ENCODE measurements at regions not wholly inside any gene's neighbourhood (a gene's known extent, or its start where the extent isn't known, plus 50 kb on each side); places are given as distances from the start of the nearest gene placed in this dataset.
"Not testable (repeated sequence)": the region's sequence is repeated elsewhere in the genome, so short reads cannot be mapped to it uniquely, and the experiment has no call there.

DNA sequence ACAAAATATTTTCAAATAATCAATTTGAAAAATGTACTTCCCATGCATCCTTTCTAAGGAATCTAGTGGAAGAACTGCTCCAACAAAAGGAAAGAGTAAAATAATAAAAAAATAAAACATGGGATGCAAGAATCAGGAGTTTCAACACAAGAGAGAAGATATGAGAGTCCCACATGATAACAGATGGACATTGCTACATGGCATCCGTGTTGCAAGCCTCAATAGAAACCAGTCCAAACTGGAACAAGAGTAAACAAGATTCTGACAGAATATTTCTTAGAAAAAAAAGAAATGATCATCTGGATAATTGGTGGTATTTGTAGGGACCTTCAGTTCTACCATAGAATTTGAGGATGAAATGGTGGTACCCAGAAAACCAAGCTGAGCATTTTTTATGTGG lies 186.8 kb downstream of the FRK start:
- TF ChIP-seq MYC (IDR thresholded peaks at IDR 0.05; ENCODE audit: low read depth, low read length) (no peak), POLR2A (IDR thresholded peaks at IDR 0.05; ENCODE audit: extremely low read depth, insufficient read length) (no peak)
- TF ChIP-seq, protein P1, sequence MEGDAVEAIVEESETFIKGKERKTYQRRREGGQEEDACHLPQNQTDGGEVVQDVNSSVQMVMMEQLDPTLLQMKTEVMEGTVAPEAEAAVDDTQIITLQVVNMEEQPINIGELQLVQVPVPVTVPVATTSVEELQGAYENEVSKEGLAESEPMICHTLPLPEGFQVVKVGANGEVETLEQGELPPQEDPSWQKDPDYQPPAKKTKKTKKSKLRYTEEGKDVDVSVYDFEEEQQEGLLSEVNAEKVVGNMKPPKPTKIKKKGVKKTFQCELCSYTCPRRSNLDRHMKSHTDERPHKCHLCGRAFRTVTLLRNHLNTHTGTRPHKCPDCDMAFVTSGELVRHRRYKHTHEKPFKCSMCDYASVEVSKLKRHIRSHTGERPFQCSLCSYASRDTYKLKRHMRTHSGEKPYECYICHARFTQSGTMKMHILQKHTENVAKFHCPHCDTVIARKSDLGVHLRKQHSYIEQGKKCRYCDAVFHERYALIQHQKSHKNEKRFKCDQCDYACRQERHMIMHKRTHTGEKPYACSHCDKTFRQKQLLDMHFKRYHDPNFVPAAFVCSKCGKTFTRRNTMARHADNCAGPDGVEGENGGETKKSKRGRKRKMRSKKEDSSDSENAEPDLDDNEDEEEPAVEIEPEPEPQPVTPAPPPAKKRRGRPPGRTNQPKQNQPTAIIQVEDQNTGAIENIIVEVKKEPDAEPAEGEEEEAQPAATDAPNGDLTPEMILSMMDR (IDR thresholded peaks at IDR 0.05; ENCODE audit: low read depth, low read length), result no peak
- TF ChIP-seq, protein P2, sequence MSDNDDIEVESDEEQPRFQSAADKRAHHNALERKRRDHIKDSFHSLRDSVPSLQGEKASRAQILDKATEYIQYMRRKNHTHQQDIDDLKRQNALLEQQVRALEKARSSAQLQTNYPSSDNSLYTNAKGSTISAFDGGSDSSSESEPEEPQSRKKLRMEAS (IDR thresholded peaks at IDR 0.05; ENCODE audit: low read depth, low read length), result no peak
- DNase-seq (ENCODE audit: low read depth), result no peak
- no peak overlapping the region for H3K4me3 ChIP-seq (ENCODE audit: low read depth, low read length)

DNA sequence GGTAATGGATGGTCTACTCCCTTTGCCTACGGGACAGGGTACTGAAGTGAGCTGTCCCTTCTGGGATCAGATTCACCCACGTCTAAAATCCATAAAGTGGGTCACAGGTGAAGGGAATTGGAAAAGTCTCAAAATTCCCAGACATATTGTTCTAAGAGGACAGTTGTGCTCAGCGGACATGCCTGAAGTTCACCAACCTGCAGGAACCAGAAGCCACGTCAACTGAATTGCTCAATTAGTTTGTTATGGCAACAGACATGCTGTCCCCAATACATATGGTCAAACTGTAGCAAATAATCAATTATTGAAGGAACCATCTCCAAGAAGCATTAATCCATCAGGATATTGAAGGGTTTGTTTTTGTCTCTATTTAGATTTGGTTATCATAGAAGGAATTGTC lies 190.2 kb downstream of the FRK start:
- TF ChIP-seq POLR2A (IDR thresholded peaks at IDR 0.05; ENCODE audit: extremely low read depth, insufficient read length), result no peak
- TF ChIP-seq, protein P1 (IDR thresholded peaks at IDR 0.05; ENCODE audit: low read depth, low read length), result no peak
- TF ChIP-seq, protein P2 (IDR thresholded peaks at IDR 0.05; ENCODE audit: low read depth, low read length), result no peak
- no peak for TF ChIP-seq MYC (IDR thresholded peaks at IDR 0.05; ENCODE audit: low read depth, low read length)
- no peak overlapping the region for H3K4me3 ChIP-seq (ENCODE audit: low read depth, low read length)
- DNase-seq (ENCODE audit: low read depth), result no peak

DNA sequence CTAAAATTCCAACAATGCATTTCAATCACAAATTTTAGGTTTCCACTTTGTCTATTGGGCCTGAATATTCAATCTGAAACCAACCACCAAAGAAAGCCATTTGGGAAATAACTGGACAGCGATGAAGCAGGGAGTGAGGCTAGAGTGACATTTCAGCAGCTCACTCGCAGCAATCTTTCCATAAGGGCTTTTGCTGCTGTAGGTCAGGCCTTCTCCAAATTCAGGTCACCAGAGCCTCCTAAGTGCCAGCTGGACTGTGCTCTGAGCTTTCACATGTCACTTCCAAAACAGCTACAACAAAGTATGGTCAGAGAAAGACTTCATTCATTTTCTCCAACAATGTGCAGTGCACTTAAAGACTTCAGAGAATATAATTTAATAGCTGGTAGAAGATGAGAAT lies 194.8 kb downstream of the FRK start:
- TF ChIP-seq MYC (IDR thresholded peaks at IDR 0.05; ENCODE audit: low read depth, low read length) (no peak), POLR2A (IDR thresholded peaks at IDR 0.05; ENCODE audit: extremely low read depth, insufficient read length) (no peak)
- TF ChIP-seq, protein P2 (IDR thresholded peaks at IDR 0.05; ENCODE audit: low read depth, low read length), result no peak
- TF ChIP-seq, protein P1 (IDR thresholded peaks at IDR 0.05; ENCODE audit: low read depth, low read length), result no peak
- H3K4me3 ChIP-seq (ENCODE audit: low read depth, low read length), result no peak overlapping the region
- no peak for DNase-seq (ENCODE audit: low read depth)

DNA sequence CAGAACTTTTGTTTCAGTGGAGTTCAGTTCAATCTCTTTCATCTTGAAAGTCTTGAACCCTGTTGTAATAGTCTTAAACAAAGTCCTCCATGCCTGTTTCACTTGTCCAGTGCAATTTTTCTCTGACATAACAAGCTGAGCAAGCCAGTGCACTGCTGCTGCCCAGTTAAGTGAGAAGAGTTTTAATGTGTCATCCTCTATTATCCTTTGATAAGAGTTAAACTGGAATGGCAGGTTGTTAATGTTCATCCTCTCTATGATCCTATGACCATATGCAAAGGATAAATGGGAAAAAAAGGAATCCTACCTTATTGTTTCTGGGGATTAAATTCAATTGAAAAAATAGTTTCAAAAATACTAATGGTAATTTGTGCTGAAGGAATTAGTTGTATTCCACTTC lies 197.5 kb downstream of the FRK start:
- no peak for DNase-seq (ENCODE audit: low read depth)
- no peak overlapping the region for H3K4me3 ChIP-seq (ENCODE audit: low read depth, low read length)
- TF ChIP-seq, protein P1 (IDR thresholded peaks at IDR 0.05; ENCODE audit: low read depth, low read length), result no peak
- TF ChIP-seq POLR2A (IDR thresholded peaks at IDR 0.05; ENCODE audit: extremely low read depth, insufficient read length) (no peak), MYC (IDR thresholded peaks at IDR 0.05; ENCODE audit: low read depth, low read length) (no peak)
- TF ChIP-seq, protein P2 (IDR thresholded peaks at IDR 0.05; ENCODE audit: low read depth, low read length), result no peak

DNA sequence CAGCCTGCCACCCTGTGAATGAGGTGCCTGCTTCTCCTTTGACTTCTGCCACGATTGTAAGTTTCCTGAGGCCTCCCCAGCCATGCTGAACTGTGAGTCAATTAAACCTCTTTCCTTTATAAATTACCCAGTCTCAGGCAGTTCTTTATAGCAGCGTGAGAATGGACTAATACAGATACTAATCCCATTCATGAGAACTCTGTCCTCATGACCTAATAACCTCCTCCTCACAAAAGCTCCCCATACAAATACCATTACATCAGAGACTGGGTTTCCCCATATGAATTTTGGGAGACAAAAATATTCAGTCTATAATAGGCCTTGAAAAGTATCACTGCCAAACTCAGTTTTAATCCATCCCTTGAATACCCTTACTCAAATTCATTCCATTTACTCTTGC lies 199.0 kb downstream of the FRK start:
- not testable (repeated sequence) for DNase-seq (ENCODE audit: low read depth); H3K4me3 ChIP-seq (ENCODE audit: low read depth, low read length)

DNA sequence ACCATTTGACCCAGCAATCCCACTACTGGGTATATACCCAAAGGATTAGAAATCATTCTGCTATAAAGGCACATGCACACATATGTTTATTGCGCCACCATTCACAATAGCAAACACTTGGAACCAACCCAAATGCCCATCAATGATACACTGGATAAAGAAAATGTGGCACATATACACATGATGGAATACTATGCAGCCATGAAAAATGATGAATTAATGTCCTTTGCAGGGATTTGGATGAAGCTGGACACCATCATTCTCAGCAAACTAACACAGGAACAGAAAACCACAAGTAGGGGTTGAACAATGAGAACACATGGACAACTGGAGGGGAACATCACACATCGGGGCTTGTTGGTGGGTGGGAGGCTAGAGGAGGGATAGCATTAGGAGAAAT lies 201.1 kb downstream of the FRK start:
- not testable (repeated sequence) for DNase-seq (ENCODE audit: low read depth); H3K4me3 ChIP-seq (ENCODE audit: low read depth, low read length)

DNA sequence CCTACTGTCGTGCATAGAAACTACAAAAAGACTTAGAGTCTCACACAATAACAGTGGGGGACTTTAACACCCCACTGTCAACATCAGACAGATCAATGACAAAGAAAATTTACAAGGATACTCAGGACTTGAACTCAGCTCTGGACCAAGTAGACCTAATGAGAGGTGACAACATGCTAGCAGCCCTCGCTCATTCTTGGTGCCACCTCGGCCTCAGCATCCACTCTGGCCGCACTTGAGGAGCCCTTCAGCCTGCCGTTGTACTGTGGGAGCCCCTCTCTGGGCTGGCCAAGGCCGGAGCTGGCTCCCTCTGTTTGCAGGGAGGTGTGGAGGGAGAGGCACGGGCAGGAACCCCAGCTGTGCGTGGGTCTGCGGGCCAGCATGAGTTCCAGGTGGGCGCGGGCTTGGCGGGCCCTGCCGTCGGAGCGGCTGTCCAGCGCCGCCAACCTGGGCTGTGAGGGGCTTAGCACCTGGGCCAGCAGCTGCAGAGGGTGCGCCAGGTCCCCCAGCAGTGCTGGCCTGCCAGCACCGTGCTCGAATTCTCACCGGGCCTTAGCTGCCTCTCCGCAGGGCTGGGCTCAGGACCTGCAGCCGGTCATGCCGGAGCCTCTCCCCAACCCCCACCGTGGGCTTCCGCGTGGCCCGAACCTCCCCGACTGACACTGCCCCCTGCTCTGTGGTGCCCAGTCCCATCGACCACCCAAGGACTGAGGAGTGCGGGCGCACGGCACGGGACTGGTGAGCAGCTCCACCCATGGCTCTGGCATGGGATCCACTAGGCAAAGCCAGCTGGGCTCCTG lies 205.6 kb downstream of the FRK start:
- TF ChIP-seq MYC (IDR thresholded peaks at IDR 0.05; ENCODE audit: low read depth, low read length), result no peak
- TF ChIP-seq, protein P1 (IDR thresholded peaks at IDR 0.05; ENCODE audit: low read depth, low read length), result no peak
- TF ChIP-seq POLR2A (IDR thresholded peaks at IDR 0.05; ENCODE audit: extremely low read depth, insufficient read length), result no peak
- TF ChIP-seq, protein P2 (IDR thresholded peaks at IDR 0.05; ENCODE audit: low read depth, low read length), result no peak
- no peak for DNase-seq (ENCODE audit: low read depth)
- H3K4me3 ChIP-seq (ENCODE audit: low read depth, low read length), result no peak overlapping the region

All from NB4 (cell line).